ENCODE measurements at regions not wholly inside any gene's neighbourhood (a gene's known extent, or its start where the extent isn't known, plus 50 kb on each side); places are given as distances from the start of the nearest gene placed in this dataset.

DNA sequence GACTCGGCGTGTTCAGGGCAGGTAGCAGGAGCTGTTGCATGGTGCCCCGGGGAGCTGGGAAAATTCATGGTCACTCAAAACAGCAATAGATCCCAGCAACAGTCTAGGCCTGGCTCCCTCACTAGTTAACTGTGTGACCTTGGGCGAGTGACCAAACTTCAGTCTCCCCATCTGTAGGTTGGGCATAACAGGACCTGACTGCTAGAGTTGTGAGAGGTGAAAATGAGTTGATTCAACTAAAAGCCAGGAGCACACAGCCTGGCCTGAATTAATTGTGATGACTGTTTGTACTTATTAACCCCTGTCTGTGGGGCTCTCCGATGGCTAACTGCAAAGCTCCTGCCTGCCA lies 306.9 kb downstream of the SOX9 start:
- TF ChIP-seq POLR2A (IDR thresholded peaks at IDR 0.05), result no peak
- TF ChIP-seq, protein P1, sequence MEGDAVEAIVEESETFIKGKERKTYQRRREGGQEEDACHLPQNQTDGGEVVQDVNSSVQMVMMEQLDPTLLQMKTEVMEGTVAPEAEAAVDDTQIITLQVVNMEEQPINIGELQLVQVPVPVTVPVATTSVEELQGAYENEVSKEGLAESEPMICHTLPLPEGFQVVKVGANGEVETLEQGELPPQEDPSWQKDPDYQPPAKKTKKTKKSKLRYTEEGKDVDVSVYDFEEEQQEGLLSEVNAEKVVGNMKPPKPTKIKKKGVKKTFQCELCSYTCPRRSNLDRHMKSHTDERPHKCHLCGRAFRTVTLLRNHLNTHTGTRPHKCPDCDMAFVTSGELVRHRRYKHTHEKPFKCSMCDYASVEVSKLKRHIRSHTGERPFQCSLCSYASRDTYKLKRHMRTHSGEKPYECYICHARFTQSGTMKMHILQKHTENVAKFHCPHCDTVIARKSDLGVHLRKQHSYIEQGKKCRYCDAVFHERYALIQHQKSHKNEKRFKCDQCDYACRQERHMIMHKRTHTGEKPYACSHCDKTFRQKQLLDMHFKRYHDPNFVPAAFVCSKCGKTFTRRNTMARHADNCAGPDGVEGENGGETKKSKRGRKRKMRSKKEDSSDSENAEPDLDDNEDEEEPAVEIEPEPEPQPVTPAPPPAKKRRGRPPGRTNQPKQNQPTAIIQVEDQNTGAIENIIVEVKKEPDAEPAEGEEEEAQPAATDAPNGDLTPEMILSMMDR (IDR thresholded peaks at IDR 0.05), result no peak
- no peak for TF ChIP-seq EP300 (IDR thresholded peaks at IDR 0.05)

Data from ovary (tissue), 3 donors.